Hepatocyte (in vitro differentiated cells): ENCODE measurements at regions not wholly inside any gene's neighbourhood (a gene's known extent, or its start where the extent isn't known, plus 50 kb on each side); places are given as distances from the start of the nearest gene placed in this dataset.

Source experiments
- DNase-seq: peaks from one replicate; pipeline ENCODE4 v3.0.0-alpha.2; 2016; ENCODE audit warnings: low spot score
- H2AFZ ChIP-seq: fragments of 200-600 bp; sonication (generic); 2 replicates; pipeline ENCODE4 v1.6.0; 2016; ENCODE audit warnings: antibody characterized with exemption, mild to moderate bottlenecking
- H3K27ac ChIP-seq: fragments of 200-600 bp; sonication (generic); 2 replicates; pipeline ENCODE4 v1.5.1; 2016; ENCODE audit warnings: mild to moderate bottlenecking
- H3K27me3 ChIP-seq: fragments of 200-600 bp; sonication (generic); 2 replicates; pipeline ENCODE4 v1.6.1; 2016
- H3K36me3 ChIP-seq: fragments of 200-600 bp; sonication (generic); replicated peaks from 2 replicates; pipeline ENCODE4 v1.5.1; 2016; ENCODE audit warnings: low read depth; ENCODE audit not compliant: insufficient read depth
- H3K4me1 ChIP-seq: fragments of 200-600 bp; sonication (generic); 2 replicates; pipeline ENCODE4 v1.5.1; 2016; ENCODE audit warnings: mild to moderate bottlenecking, moderate library complexity; ENCODE audit not compliant: insufficient read depth
- H3K4me2 ChIP-seq: fragments of 200-600 bp; sonication (generic); 2 replicates; pipeline ENCODE4 v1.6.0; 2016
- H3K4me3 ChIP-seq: fragments of 200-600 bp; sonication (generic); 2 replicates; pipeline ENCODE4 v1.5.1; 2016; ENCODE audit warnings: mild to moderate bottlenecking
- H3K79me2 ChIP-seq: fragments of 200-600 bp; sonication (generic); 2 replicates; pipeline ENCODE4 v1.6.0; 2017; ENCODE audit warnings: mild to moderate bottlenecking
- H3K9me2 ChIP-seq: fragments of 200-600 bp; sonication (generic); replicated peaks from 2 replicates; pipeline ENCODE4 v1.6.0; 2017; ENCODE audit warnings: mild to moderate bottlenecking; ENCODE audit not compliant: insufficient read depth
- H3K9me3 ChIP-seq: fragments of 200-600 bp; sonication (generic); 2 replicates; pipeline ENCODE4 v1.5.1; 2016; ENCODE audit warnings: low read depth, mild to moderate bottlenecking
- H4K20me1 ChIP-seq: fragments of 200-600 bp; sonication (generic); 2 replicates; pipeline ENCODE4 v1.6.0; 2016; ENCODE audit warnings: mild to moderate bottlenecking; ENCODE audit not compliant: insufficient read depth, poor library complexity, severe bottlenecking
- EZH2 ChIP-seq: fragments of 200-600 bp; sonication (generic); IDR thresholded peaks from 2 replicates; pipeline ENCODE4 v1.6.1; 2016; ENCODE audit warnings: antibody characterized with exemption, mild to moderate bottlenecking, borderline replicate concordance
- EZH2phosphoT487 ChIP-seq: fragments of 200-600 bp; sonication (generic); IDR thresholded peaks from one replicate; pipeline ENCODE4 v1.6.1; 2018; ENCODE audit warnings: antibody characterized with exemption, mild to moderate bottlenecking, low read depth, moderate library complexity; ENCODE audit not compliant: unreplicated experiment, severe bottlenecking
- WGBS: methylation state at CpG from one replicate; pipeline ENCODE4 v1.1.6; 2016; ENCODE audit warnings: low lambda C conversion rate; ENCODE audit errors: missing lambda C conversion rate; 5-methylcytosine and 5-hydroxymethylcytosine counted together
- TF ChIP-seq, protein P1 (sequence below): fragments of 200-600 bp; sonication (generic); IDR thresholded peaks from 2 replicates; pipeline ENCODE4 v1.5.1; 2016; ENCODE audit warnings: antibody characterized with exemption, mild to moderate bottlenecking; ENCODE audit not compliant: poor library complexity

DNA sequence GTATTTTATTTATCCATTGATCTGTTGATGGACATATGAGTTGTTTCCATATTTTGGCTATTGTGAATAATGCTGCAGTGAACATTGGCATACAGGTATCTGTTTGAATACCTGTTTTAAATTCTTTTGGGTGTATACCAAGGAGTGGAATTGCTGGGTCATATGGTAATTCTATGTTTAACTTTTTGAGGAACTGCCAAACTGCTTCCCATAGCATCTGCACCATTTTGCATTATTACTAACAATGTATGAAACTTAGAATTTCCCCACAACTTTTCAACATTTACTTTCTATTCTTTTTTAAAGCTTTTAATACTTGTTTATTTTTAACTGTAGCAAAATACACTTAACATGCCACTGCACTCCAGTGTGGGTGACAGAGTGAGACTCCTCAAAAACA, 57.0 kb upstream of the MSN start:
- Histone ChIP-seq H4K20me1 (no peaks in the 10 kb centered on the region), H3K27ac (no peak overlapping the region), H3K36me3 (no peaks in the 10 kb centered on the region), H3K4me1 (no peaks in the 10 kb centered on the region), H2AFZ (no peak overlapping the region), H3K4me3 (no peak overlapping the region), H3K27me3 (no peaks in the 10 kb centered on the region), H3K9me2 (no peaks in the 10 kb centered on the region), H3K4me2 (no peak overlapping the region), H3K9me3 (no peaks in the 10 kb centered on the region), H3K79me2 (no peaks in the 10 kb centered on the region)
- TF ChIP-seq, protein P1, sequence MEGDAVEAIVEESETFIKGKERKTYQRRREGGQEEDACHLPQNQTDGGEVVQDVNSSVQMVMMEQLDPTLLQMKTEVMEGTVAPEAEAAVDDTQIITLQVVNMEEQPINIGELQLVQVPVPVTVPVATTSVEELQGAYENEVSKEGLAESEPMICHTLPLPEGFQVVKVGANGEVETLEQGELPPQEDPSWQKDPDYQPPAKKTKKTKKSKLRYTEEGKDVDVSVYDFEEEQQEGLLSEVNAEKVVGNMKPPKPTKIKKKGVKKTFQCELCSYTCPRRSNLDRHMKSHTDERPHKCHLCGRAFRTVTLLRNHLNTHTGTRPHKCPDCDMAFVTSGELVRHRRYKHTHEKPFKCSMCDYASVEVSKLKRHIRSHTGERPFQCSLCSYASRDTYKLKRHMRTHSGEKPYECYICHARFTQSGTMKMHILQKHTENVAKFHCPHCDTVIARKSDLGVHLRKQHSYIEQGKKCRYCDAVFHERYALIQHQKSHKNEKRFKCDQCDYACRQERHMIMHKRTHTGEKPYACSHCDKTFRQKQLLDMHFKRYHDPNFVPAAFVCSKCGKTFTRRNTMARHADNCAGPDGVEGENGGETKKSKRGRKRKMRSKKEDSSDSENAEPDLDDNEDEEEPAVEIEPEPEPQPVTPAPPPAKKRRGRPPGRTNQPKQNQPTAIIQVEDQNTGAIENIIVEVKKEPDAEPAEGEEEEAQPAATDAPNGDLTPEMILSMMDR, result no peak
- TF ChIP-seq EZH2 (no peak), EZH2phosphoT487 (no peak)
- DNase-seq, result no peak

DNA sequence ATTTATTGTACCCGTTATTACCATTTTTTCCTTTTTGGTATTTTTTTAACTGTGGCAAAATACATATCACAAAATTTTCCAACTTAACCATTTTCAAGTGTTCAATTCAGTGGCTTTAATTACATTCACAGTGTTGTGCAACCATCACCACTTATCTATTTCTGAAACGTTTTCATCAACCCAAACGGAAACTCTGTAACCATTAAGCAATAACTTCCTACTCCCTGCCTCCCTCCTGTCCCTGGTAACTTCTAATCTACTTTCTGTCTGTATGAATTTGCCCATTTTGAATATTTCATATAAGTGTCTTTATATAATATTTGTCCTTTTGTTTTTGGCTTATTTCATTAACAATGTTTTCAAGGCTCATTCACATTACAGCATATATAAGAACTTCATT, 57.4 kb upstream of the MSN start:
- no peaks in the 10 kb centered on the region for H4K20me1 ChIP-seq
- H3K9me3 ChIP-seq, result no peaks in the 10 kb centered on the region
- H3K36me3 ChIP-seq, result no peaks in the 10 kb centered on the region
- no peak overlapping the region for H3K27ac ChIP-seq
- H2AFZ ChIP-seq, result no peak overlapping the region
- no peaks in the 10 kb centered on the region for H3K4me1 ChIP-seq
- TF ChIP-seq EZH2phosphoT487 (no peak), EZH2 (no peak)
- TF ChIP-seq, protein P1, result no peak
- no peak overlapping the region for H3K4me3 ChIP-seq
- DNase-seq, result no peak
- no peaks in the 10 kb centered on the region for H3K9me2 ChIP-seq
- H3K27me3 ChIP-seq, result no peaks in the 10 kb centered on the region
- WGBS, result 62% methylated on average over 3 of the region's 3 CpGs
- H3K79me2 ChIP-seq, result no peaks in the 10 kb centered on the region
- H3K4me2 ChIP-seq, result no peak overlapping the region

DNA sequence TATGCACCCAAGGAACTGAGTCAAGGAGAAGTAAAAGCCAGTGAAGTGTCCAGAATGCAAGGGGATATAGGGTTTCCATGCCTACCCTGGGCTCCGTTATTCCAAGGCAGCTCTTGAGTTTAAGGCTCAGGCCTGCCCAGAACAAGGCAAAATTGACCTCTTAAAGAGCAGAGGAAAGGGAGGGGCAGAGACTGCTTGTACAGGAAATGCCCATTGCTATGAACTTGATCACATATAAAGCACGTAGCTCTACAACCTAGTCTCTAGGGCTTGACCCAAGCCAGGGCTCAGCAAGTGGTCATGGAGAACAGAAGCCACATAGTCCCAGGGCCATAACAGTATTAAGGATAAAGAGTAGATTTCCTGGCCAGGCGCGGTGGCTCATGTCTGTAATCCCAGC, 58.2 kb upstream of the MSN start:
- 86% methylated on average over 4 of the region's 4 CpGs for WGBS
- Histone ChIP-seq H3K27ac (no peak overlapping the region), H3K4me1 (no peaks in the 10 kb centered on the region), H3K4me3 (no peak overlapping the region), H3K36me3 (no peaks in the 10 kb centered on the region), H3K79me2 (no peaks in the 10 kb centered on the region), H2AFZ (no peak overlapping the region), H3K27me3 (no peaks in the 10 kb centered on the region), H3K9me2 (no peaks in the 10 kb centered on the region), H4K20me1 (no peaks in the 10 kb centered on the region), H3K4me2 (no peak overlapping the region), H3K9me3 (no peaks in the 10 kb centered on the region)
- TF ChIP-seq, protein P1, result no peak
- TF ChIP-seq EZH2 (no peak), EZH2phosphoT487 (no peak)
- no peak for DNase-seq

DNA sequence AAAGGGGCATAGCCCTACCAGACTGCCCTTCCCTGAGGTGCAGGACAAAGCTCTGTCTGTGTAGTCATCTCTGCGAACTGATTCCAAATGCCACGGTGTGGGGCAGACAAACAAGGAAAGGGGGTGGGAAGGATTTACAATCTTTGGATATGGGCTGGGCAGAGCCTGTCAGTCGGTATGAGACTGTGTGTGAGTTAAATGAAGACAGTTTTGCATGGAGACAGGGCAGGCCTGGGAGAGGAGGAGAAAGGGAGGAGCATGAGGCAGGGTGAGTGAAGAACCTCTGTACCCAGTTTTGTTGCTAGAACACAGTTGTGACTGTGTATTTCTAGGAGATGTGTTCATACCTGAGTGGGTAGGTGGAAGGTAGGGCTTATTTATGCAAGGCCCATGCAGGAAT, 59.4 kb upstream of the MSN start:
- no peak for DNase-seq
- Histone ChIP-seq H3K27me3 (no peaks in the 10 kb centered on the region), H3K27ac (no peak overlapping the region), H3K79me2 (no peaks in the 10 kb centered on the region), H3K4me3 (no peak overlapping the region), H3K9me3 (no peaks in the 10 kb centered on the region), H4K20me1 (no peaks in the 10 kb centered on the region), H3K4me1 (no peaks in the 10 kb centered on the region), H2AFZ (no peak overlapping the region), H3K4me2 (no peak overlapping the region), H3K36me3 (no peaks in the 10 kb centered on the region), H3K9me2 (no peaks in the 10 kb centered on the region)
- WGBS, result 66% methylated on average over 3 of the region's 3 CpGs
- no peak for TF ChIP-seq EZH2phosphoT487
- TF ChIP-seq EZH2, result no peak
- TF ChIP-seq, protein P1, result no peak
